ENCODE measurements at regions not wholly inside any gene's neighbourhood (a gene's known extent, or its start where the extent isn't known, plus 50 kb on each side); places are given as distances from the start of the nearest gene placed in this dataset.

GRCh38 chr15:25557926-25558325 is 119.1 kb upstream of the UBE3A start:
- DNase-seq, result no peak

- DNase-seq, result no peak
Measured at GRCh38 chr15:25556136-25556535, 117.3 kb upstream of the UBE3A start.

GRCh38 chr15:25554640-25555039 is 115.8 kb upstream of the UBE3A start:
- no peak for DNase-seq

GRCh38 chr15:25548600-25548999 is 109.8 kb upstream of the UBE3A start:
- no peak for DNase-seq

GRCh38 chr15:25545889-25546288 is 107.1 kb upstream of the UBE3A start:
- no peak for DNase-seq

- no peak for DNase-seq
Measured at GRCh38 chr15:25545017-25545416, 106.2 kb upstream of the UBE3A start.

GRCh38 chr15:25544076-25544475 is 105.3 kb upstream of the UBE3A start:
- DNase-seq, result no peak

- no peak for DNase-seq
Measured at GRCh38 chr15:25543196-25543595, 104.4 kb upstream of the UBE3A start.

- no peak for DNase-seq
Measured at GRCh38 chr15:25541228-25541627, 102.4 kb upstream of the UBE3A start.

- DNase-seq, result no peak
Measured at GRCh38 chr15:25536801-25537611, 98.2 kb upstream of the UBE3A start.

GRCh38 chr15:25535866-25536265 is 97.0 kb upstream of the UBE3A start:
- no peak for DNase-seq

GRCh38 chr15:25534293-25534692 is 95.5 kb upstream of the UBE3A start:
- DNase-seq, result no peak

GRCh38 chr15:25532269-25533140 is 93.7 kb upstream of the UBE3A start:
- DNase-seq, result no peak

- DNase-seq, result no peak
Measured at GRCh38 chr15:25529774-25530173, 91.0 kb upstream of the UBE3A start.

- DNase-seq, result peak; percentile 7
Measured at GRCh38 chr15:25527118-25527517, 88.3 kb upstream of the UBE3A start.

GRCh38 chr15:25525741-25526140 is 86.9 kb upstream of the UBE3A start:
- peak; percentile 2 for DNase-seq

- no peak for DNase-seq
Measured at GRCh38 chr15:25515633-25516032, 76.8 kb upstream of the UBE3A start.

- no peak for DNase-seq
Measured at GRCh38 chr15:25514522-25514921, 75.7 kb upstream of the UBE3A start.

- no peak for DNase-seq
Measured at GRCh38 chr15:25512957-25513356, 74.1 kb upstream of the UBE3A start.

- no peak for DNase-seq
Measured at GRCh38 chr15:25510146-25510545, 71.3 kb upstream of the UBE3A start.

GRCh38 chr15:25509703-25510102 is 70.9 kb upstream of the UBE3A start:
- DNase-seq, result no peak

- no peak for DNase-seq
Measured at GRCh38 chr15:25508369-25509002, 69.7 kb upstream of the UBE3A start.

GRCh38 chr15:25504307-25504706 is 65.5 kb upstream of the UBE3A start:
- DNase-seq, result no peak

Measured in NCI-H226 (cell line).